ENCODE measurements at regions not wholly inside any gene's neighbourhood (a gene's known extent, or its start where the extent isn't known, plus 50 kb on each side); places are given as distances from the start of the nearest gene placed in this dataset.

GRCh38 chr5:165781738-165782137 is 2276.3 kb downstream of the MAT2B start:
- DNase-seq (ENCODE audit: low read depth in 2 of 2), result no peak

GRCh38 chr5:165783024-165783423 is 2277.6 kb downstream of the MAT2B start:
- no peak for DNase-seq (ENCODE audit: low read depth in 2 of 2)

- no peak for DNase-seq (ENCODE audit: low read depth in 2 of 2)
These were observed 2280.7 kb downstream of the MAT2B start for GRCh38 chr5:165786073-165786472.

GRCh38 chr5:165795073-165795472 is 2289.7 kb downstream of the MAT2B start:
- DNase-seq (ENCODE audit: low read depth in 2 of 2), result no peak

GRCh38 chr5:165805756-165806155 is 2300.3 kb downstream of the MAT2B start:
- DNase-seq (ENCODE audit: low read depth in 2 of 2), result no peak

- DNase-seq (ENCODE audit: low read depth in 2 of 2), result no peak
These were observed 2302.9 kb downstream of the MAT2B start for GRCh38 chr5:165808335-165808734.

- no peak for DNase-seq (ENCODE audit: low read depth in 2 of 2)
These were observed 2304.5 kb downstream of the MAT2B start for GRCh38 chr5:165809914-165810313.

GRCh38 chr5:165829504-165829903 is 2324.1 kb downstream of the MAT2B start:
- DNase-seq (ENCODE audit: low read depth in 2 of 2), result no peak

GRCh38 chr5:165834891-165835290 is 2329.5 kb downstream of the MAT2B start:
- no peak for DNase-seq (ENCODE audit: low read depth in 2 of 2)

GRCh38 chr5:165836046-165836445 is 2330.6 kb downstream of the MAT2B start:
- DNase-seq (ENCODE audit: low read depth in 2 of 2), result no peak

- no peak for DNase-seq (ENCODE audit: low read depth in 2 of 2)
These were observed 2331.9 kb downstream of the MAT2B start for GRCh38 chr5:165837286-165837685.

GRCh38 chr5:165844571-165844970 is 2339.2 kb downstream of the MAT2B start:
- no peak for DNase-seq (ENCODE audit: low read depth in 2 of 2)

GRCh38 chr5:165858118-165858517 is 2352.7 kb downstream of the MAT2B start:
- no peak for DNase-seq (ENCODE audit: low read depth in 2 of 2)

GRCh38 chr5:165859251-165859650 is 2353.8 kb downstream of the MAT2B start:
- no peak for DNase-seq (ENCODE audit: low read depth in 2 of 2)

GRCh38 chr5:165863239-165863638 is 2357.8 kb downstream of the MAT2B start:
- DNase-seq (ENCODE audit: low read depth in 2 of 2), result no peak

GRCh38 chr5:165871291-165871690 is 2365.9 kb downstream of the MAT2B start:
- no peak for DNase-seq (ENCODE audit: low read depth in 2 of 2)

- no peak for DNase-seq (ENCODE audit: low read depth in 2 of 2)
These were observed 2369.4 kb downstream of the MAT2B start for GRCh38 chr5:165874851-165875250.

- DNase-seq (ENCODE audit: low read depth in 2 of 2), result no peak
These were observed 2371.1 kb downstream of the MAT2B start for GRCh38 chr5:165876538-165876937.

- no peak for DNase-seq (ENCODE audit: low read depth in 2 of 2)
These were observed 2372.1 kb downstream of the MAT2B start for GRCh38 chr5:165877475-165877874.

- no peak for DNase-seq (ENCODE audit: low read depth in 2 of 2)
These were observed 2375.8 kb downstream of the MAT2B start for GRCh38 chr5:165881259-165881658.

- DNase-seq (ENCODE audit: low read depth in 2 of 2), result no peak
These were observed 2376.7 kb downstream of the MAT2B start for GRCh38 chr5:165882099-165882498.

- DNase-seq (ENCODE audit: low read depth in 2 of 2), result no peak
These were observed 2380.4 kb downstream of the MAT2B start for GRCh38 chr5:165885623-165886350.

- DNase-seq (ENCODE audit: low read depth in 2 of 2), result no peak
These were observed 2381.7 kb downstream of the MAT2B start for GRCh38 chr5:165887147-165887546.

GRCh38 chr5:165892383-165892782 is 2387.0 kb downstream of the MAT2B start:
- no peak for DNase-seq (ENCODE audit: low read depth in 2 of 2)

All from stimulated activated CD4-positive, alpha-beta T cell treated with anti-CD3 and anti-CD28 coated beads, Interleukin-1b, Interleukin-23, amount 100 ng/mL, for 4 hours (primary cell).